ENCODE measurements at regions not wholly inside any gene's neighbourhood (a gene's known extent, or its start where the extent isn't known, plus 50 kb on each side); places are given as distances from the start of the nearest gene placed in this dataset.
"Not testable (repeated sequence)": the region's sequence is repeated elsewhere in the genome, so short reads cannot be mapped to it uniquely, and the experiment has no call there.

DNA sequence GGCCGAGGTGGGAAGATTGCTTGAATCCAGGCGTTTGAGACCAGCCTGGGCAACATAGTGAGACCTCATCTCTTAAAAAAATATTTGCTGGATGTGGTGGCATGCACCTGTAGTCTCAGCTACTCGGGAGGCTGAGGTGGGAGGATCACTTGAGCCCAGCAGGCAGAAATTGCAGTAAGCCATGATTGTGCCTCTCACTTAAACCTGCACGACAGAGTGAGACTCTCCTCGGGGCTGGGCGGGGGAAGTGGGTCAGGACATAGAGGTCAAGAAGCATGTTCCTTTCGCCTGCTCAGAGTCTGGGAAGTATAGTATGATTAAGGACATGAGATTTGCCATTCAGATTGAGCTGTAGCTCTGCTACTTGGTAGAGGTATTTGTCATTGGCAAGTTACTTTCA, 52.3 kb downstream of the SEPTIN7 start:
- DNase-seq (ENCODE audit: low spot score): not testable (repeated sequence)

DNA sequence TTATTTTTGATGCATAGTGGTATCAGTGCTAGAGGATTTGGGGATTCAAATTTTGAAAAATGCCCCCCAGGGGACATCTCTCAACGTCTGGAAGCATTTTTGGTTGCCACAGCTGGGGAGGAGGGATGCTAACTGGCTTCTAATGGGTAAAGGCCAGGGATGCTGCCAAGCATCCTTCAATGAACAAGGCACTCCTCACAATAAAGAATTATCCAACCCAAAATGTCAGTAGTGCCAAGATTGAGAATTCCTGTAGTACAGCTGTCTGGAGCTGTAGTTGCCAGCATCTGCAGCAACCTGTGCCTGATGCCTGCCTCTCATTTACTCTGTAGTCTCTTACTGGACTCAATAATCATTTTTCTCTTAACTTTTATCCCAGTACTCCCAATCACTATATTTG, 53.5 kb downstream of the SEPTIN7 start:
- no peak for DNase-seq (ENCODE audit: low spot score)

DNA sequence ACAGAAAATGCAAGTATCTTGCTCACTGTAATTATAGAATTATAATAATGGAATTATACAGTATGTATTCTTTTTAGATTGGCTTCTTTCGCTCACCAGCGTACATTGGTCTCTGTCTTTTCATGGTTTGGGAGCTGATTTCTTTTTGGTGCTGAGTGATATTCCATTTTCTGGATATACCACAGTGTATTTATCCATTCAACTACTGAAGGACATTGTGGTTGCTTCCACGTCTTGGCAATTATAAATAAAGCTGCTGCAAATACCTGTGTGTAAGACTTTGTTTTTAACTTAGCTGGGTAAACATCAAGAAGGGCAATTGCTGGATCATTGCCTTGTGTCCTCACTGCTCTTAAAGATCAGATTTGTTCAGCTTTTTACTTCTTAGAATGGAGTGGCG, 55.3 kb downstream of the SEPTIN7 start:
- DNase-seq (ENCODE audit: low spot score): no peak

DNA sequence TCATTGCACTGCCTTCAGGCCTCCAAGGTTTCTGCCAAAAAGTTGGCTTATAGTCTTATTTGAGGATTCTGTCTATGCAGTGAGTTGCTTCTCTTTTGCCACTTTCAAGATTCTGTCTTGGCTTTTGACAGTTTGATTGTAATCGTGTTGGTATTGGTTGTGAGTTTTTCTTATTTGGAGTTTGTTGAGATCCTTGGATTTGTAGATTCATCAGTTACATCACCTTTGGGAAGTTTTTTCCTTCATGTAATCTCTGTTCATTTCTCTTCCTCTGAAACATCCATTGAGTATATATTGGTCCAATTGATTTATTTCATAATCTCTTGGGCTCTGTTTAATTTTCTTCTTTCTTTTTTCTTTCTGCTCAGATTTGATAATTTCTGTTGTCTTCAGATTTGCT, 59.8 kb downstream of the SEPTIN7 start:
- no peak for DNase-seq (ENCODE audit: low spot score)

DNA sequence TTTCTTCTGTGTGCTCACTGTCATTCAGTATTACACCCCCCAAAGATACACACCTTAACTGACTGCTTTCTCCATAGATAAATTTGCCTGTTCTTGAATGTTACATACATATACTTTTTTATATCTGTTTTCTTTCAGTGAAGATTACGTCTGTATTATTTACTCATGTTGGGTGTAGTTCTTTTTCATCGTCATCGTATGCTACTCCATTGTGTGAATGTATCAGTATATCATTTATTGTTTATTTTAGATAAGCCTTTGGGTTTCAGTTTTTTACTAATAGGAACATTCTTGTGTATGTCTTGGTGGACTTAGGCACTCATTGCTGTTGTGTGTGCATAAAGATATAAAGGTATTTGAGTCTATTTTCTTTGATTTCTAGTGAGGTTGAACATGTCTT, 64.4 kb downstream of the SEPTIN7 start:
- no peak for DNase-seq (ENCODE audit: low spot score)

DNA sequence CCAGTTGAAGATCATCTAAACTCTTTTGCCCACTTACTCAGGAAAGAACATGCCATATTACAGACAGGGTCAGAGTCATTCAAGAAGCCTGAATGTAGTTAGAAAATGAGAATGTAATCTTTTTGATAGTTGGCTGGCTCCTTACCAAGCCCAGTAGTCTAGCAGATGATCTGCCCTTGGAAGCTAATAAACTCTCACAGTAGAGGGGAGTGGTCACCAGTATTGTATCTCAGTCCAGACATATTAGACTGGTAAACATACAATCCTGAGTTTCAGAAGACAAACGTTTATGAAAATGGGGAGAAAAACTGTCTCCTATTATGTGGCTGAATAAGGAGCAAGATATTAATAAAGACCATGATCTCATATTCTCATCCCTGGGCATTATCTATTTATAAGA, 65.3 kb downstream of the SEPTIN7 start:
- peak; percentile 56 for DNase-seq (ENCODE audit: low spot score)

DNA sequence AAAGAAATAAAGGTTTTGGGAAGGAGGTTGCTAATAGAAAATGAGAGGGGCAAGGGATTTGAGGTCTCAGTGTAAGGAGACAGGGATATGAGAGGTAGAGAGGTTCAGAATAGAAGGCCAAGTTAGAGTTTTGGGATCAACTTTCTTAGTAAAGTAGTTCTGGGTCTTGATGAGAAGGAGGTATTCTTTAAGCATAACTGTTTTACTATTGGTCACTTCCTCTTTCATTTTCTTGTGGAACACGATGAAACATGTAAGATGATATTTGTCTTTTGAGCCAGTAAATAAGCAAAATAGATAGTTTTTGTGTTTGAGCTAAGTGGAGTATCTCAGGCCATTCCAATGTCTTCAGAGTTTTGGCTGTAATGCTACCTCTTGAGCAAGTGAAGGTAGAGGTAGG, 68.3 kb downstream of the SEPTIN7 start:
- not testable (repeated sequence) for DNase-seq (ENCODE audit: low spot score)

DNA sequence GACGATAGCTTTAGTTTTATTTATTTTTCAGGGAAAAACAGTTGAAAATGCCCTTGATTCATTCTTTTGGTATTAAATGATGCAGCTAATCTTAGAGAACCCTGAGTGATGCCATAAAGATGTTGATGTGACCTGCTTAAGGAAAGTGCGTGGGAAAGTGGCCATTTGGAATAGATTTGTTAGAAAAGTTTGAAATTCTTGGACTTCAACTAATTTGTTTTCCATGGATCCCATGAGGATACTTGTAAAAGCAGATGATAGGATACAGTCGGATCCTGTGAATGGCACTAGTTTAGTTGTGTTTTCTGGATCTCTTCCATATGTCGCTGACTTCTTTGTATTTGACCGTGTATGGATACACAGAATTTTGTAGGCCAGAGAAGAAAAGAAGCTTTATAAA, 69.0 kb downstream of the SEPTIN7 start:
- peak; percentile 39 for DNase-seq (ENCODE audit: low spot score)

DNA sequence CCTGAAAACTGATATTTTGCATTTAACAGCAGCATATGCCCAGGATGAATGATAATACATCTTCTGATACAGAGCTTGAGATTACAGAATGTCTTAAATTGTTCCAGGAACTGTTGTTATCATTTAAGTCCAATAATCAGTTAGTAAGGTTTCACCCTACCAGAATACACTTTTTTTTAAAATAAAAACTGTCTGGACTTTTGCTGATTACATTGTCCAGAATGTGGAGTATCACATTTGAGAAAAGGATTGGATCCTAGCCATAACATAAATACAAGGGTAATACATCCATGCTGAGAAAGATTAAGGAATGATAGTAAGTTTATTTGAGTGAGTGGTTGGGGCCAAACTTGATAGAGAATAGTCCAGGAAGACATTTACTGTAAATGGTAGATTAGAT, 71.0 kb downstream of the SEPTIN7 start:
- DNase-seq (ENCODE audit: low spot score): peak; percentile 80

DNA sequence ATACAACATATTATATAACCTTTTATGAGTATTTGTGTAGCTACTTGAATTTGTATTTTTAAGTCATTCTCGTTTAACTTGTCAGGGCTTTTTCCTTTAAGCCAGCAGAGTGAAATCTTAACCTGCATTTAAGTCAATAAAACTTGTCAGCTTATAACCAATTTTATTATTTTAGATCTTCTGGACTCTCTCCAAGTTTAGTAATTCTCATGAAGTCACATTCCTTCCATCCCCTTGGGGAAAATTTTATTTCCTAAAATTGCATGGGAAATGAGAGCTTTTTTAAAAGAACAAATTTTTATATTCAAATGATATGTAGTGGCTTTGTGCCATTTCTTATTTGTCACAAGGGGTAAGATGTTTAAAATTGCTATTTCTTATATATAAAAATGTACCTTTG, 74.0 kb downstream of the SEPTIN7 start:
- peak; percentile 14 for DNase-seq (ENCODE audit: low spot score)

DNA sequence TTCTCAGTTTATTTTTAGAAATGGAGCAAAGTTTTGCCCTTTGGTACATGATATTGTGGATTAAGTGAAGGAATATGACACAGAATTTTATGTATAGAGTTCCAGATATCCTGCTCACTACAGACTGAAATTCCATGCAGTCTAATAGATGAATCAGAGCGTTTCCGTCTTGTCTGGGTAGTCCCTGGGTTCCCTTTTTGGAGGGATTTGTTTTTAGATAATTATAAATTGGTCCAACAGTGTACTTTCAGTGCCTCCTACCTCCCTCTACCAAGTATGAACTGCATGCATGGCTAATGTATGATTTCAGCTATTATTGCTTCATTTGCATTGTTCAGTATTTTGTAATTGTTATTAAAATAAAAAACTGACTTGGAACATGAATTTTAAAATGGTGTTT, 74.4 kb downstream of the SEPTIN7 start:
- DNase-seq (ENCODE audit: low spot score): peak; percentile 42

DNA sequence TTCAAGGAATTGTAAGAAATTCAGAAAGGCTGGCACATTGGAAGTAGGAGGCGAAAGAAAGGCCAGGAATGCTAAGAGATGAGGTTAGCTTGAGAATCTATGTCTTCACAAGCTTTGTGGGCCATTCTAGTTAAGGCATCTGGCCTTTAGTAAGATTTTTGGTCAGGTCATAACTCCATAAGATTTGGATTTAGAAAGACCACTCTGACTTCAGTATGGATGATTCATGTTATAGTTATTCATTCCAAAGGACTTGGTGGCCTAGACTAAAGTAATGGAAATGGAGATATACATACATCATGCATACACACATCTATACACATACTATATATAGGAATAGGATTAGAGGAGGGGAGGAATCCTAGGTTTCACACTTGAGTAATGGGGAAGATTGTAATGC, 77.5 kb downstream of the SEPTIN7 start:
- DNase-seq (ENCODE audit: low spot score): no peak

DNA sequence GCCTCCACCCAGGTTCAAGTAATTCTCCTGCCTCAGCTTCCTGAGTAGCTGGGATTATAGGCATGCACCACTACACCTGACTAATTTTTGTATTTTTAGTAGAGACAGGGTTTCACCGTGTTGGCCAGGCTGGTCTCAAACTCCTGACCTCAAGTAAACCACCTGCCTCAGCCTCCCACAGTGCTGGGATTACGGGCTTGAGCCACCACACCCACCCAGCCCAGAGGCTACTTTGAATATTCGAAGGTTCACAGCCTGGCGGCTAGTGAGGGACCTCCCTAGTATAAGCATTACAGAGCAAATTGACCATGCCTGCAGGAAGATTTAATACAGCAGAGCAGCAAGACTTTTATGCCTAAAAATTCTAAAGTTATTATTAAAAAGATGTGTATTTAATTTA, 86.6 kb downstream of the SEPTIN7 start:
- not testable (repeated sequence) for DNase-seq (ENCODE audit: low spot score)

DNA sequence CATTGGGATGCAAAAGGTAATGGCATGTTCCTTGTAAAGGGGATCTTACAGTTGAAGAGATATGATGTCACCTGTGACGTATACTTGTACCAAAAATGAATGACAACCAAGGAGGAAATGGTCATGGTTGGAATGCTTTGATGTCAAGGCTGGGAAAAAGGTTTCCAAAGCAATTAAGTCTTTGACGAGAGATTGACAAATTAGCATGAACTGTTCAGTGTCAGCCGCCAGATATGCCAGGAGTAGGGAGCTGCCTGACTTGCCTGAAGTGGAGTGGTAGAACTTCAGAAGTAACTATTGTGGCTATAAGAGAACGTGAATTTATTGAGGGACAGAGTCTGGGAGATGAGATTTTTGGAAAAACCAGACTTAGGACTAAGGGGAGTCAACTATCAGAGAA, 88.1 kb downstream of the SEPTIN7 start:
- no peak for DNase-seq (ENCODE audit: low spot score)

DNA sequence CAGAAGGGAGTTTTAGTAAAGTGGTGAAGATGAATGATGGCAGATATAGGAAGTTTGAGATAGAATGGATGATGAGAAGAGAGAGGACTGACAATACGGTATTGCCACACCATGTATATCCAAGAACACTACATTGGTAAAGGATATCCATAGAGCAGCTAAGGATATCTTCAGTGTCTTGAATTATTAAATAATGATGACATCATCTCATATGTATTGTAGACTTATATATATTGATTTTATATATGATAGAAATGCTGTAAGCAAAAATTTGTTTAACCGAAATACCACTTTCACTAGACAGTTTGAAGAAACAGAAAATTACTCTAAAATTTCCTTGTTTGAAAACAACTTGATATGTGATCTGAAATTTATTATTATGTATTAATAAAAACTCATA, 89.0 kb downstream of the SEPTIN7 start:
- no peak for DNase-seq (ENCODE audit: low spot score)

DNA sequence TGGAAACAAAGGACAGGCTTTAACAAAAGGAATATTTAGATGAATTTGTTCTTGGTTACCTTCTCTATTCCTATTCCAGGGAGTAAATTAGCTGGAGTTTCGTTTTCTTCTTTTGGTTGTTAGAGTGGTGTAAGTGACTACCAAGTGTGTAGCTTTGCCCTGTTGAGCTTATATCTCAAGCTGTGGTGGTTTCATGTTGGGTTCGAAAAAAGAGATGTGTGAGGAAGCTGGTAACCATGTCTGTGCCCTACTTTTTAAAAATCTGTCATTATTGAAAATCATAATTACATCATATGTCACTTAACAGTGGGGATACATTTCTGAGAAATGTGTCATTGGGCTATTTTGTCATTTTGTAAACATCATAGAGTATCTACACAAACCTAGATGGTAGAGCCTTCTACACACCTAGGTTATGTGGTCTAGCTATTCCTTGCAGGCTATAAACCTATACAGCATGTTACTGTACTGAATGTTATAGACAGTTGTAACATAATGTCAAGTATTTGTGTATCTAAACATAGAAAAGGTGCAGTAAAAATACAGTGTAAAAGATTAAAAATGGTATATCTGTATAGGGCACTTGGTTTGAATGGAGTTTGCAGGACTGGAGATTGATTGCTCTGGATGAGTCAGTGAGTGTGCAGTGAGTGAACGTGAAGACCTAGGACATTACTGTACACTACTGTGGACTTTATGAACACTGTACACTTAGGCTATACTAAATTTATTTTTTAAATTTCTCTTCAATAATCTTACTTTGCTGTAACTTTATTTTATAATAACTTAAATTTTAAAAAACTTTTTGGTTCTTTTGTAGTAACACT, 90.4 kb downstream of the SEPTIN7 start:
- DNase-seq (ENCODE audit: low spot score): no peak

DNA sequence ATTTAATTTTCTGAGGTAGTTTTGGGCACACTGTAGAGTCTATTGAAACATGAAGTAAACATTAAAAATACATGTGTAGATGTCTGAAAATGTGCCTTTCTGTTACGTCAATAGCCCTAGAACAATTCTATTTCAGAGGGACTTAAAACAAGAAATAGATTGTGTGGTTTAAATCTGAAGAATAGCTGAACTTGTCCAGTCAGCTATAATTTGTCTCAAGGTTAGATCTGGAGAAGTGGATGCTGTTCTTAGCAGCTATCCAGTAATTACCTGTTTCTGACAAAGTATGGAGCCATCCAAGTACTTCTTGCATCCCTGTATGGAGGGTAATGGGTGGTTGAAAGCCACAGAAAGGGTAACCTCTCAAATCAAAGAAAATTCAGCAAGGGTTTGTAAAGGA, 92.8 kb downstream of the SEPTIN7 start:
- DNase-seq (ENCODE audit: low spot score): no peak

DNA sequence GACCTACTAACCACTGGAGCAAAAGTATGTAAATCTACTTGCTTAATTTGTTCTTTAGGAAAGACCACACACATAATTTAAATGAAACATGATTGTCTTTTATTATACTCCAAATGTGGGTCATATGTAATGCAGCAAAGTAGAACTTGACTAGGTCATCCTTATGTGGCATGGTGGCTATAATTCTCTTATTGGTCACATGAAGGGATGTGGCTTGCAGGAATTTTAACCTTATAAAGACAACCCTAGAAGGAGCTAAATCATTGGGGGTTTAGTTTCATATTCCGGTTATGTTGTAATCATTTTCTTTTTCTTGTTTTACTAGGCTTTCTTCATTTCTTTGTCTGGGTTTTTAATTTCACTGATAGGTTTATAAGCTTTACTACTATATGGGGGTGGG, 93.9 kb downstream of the SEPTIN7 start:
- no peak for DNase-seq (ENCODE audit: low spot score)

DNA sequence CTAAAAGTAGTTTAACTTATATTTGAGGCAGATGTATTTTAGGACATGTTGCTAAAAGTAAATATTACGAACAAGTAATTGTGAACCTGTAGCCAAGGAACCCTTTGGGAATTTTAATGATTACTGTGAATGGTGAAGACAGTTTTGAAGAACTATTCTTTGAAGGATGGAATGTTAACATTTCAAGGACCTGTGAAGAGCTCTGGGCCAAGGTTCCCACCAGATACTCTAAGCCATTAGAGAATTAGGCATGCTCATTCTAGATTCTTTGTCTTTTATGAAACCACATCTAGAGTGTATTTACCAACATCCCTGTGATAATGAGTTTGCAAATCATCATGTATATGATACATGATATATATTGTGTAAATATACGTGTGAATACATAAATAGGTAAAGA, 99.8 kb downstream of the SEPTIN7 start:
- DNase-seq (ENCODE audit: low spot score): no peak

DNA sequence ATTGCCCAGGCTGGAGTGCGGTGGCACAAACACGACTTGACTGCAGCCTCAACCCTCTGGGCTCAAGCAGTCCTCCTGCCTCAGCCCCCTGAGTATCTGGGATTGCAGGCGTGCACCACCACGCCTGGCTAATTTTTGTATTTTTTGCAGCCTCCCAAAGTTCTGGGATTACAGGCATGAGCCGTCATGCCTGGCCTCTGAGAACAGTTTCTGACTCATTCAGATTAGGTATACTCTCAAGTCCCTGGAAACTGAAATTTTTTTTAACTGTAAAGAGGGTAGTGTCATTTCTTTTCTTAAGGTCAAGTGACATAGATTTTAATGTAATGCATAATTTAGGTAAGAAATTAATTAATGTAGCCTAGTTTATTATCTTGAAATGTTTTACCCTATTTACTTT, 104.7 kb downstream of the SEPTIN7 start:
- DNase-seq (ENCODE audit: low spot score): peak; percentile 51

DNA sequence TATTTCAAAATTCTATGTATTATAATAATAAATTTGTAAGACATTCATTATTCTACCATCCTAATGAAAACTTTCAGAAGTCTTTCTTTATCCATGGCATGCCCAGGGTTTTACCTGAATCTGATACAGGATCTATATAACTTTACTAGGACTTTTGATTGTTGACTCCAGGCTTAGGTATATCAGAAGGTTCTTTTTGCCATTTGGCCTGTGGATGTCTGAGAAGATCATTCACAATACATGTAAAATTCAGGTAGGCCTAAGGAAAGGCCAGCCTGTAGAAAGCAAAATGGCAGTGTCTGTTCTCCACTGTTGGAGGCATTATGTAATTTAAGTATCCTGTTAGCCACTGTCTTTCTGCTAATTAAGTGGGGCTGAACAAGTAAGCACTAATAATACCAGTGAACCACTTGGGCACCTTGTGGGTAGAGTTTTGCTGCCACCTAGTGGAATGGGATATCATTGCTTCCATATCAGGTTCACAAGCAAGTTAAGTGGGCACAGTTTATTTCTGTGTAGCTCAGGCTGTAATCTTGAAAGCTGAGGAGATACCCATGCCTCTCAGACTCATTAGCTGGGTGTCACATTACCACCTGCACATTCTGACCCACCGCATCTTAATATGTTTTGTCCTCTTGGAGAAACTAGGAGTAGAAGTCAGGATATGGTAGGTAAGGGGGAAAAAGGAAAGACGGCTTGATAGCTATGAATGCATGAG, 105.5 kb downstream of the SEPTIN7 start:
- DNase-seq (ENCODE audit: low spot score): peak; percentile 78

DNA sequence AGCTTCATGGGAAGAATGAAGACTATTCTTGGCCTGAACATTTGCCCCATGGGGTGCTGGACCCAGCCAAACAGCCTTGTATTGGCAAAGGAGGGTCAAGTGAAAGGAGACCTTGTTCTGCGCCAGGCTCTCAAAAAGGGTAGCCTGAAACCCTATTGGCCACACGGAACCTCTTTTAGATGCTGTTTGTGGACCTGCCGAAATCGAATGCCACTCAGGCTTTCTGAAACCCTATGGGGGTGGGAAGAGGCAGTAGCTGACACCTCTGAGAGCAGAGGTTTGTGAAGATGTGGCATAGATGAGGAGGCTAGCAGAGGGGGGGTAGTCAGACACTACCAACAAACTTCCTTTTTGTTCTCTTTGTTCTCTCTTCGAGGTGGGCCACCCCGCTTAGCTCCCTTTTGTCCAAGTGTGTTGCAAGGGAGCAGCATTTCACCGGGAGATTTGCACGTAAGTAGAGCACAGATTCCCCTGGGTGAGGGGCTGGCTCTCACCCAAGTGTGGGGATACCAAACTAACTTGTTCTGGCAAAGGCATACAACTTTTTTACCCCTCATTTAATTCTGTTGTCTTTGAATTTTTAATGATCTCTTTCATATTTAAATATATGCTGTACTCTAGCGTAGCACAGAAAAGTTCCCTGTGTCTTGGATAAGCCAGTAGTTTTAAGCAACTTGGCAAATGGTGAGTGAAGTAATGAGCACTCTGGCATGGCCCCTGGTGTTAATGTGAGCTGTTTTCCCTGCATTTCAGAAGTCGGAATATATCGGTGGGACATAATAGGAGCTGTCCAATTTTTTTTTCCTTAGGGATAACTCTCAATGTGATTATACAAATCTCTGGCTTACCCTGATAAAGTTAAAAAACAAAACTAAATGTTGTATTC, 107.7 kb downstream of the SEPTIN7 start:
- no peak for DNase-seq (ENCODE audit: low spot score)
